ENCODE measurements at regions not wholly inside any gene's neighbourhood (a gene's known extent, or its start where the extent isn't known, plus 50 kb on each side); places are given as distances from the start of the nearest gene placed in this dataset.

- no peak for DNase-seq
Measured at GRCh38 chr13:70884196-70884595, 775.9 kb upstream of the KLHL1 start.

GRCh38 chr13:70874636-70875035 is 766.4 kb upstream of the KLHL1 start:
- no peak for DNase-seq

GRCh38 chr13:70864731-70865130 is 756.5 kb upstream of the KLHL1 start:
- DNase-seq: no peak

GRCh38 chr13:70856711-70857110 is 748.5 kb upstream of the KLHL1 start:
- no peak for DNase-seq

- DNase-seq: no peak
Measured at GRCh38 chr13:70856025-70856424, 747.8 kb upstream of the KLHL1 start.

- no peak for DNase-seq
Measured at GRCh38 chr13:70849222-70849621, 741.0 kb upstream of the KLHL1 start.

GRCh38 chr13:70844391-70845108 is 736.3 kb upstream of the KLHL1 start:
- DNase-seq: no peak

- no peak for DNase-seq
Measured at GRCh38 chr13:70842062-70842644, 733.9 kb upstream of the KLHL1 start.

GRCh38 chr13:70841240-70842061 is 733.2 kb upstream of the KLHL1 start:
- no peak for DNase-seq

- no peak for DNase-seq
Measured at GRCh38 chr13:70835371-70835770, 727.1 kb upstream of the KLHL1 start.

GRCh38 chr13:70829748-70830147 is 721.5 kb upstream of the KLHL1 start:
- no peak for DNase-seq

GRCh38 chr13:70817576-70817975 is 709.3 kb upstream of the KLHL1 start:
- DNase-seq: no peak

GRCh38 chr13:70816853-70817252 is 708.6 kb upstream of the KLHL1 start:
- no peak for DNase-seq

GRCh38 chr13:70814684-70815083 is 706.4 kb upstream of the KLHL1 start:
- no peak for DNase-seq

GRCh38 chr13:70812481-70812880 is 704.2 kb upstream of the KLHL1 start:
- DNase-seq: no peak

GRCh38 chr13:70809588-70809987 is 701.3 kb upstream of the KLHL1 start:
- DNase-seq: no peak

GRCh38 chr13:70798385-70798784 is 690.1 kb upstream of the KLHL1 start:
- no peak for DNase-seq

GRCh38 chr13:70795484-70795883 is 687.2 kb upstream of the KLHL1 start:
- no peak for DNase-seq

- DNase-seq: no peak
Measured at GRCh38 chr13:70792121-70792520, 683.9 kb upstream of the KLHL1 start.

- DNase-seq: no peak
Measured at GRCh38 chr13:70789751-70790150, 681.5 kb upstream of the KLHL1 start.

GRCh38 chr13:70788074-70788473 is 679.8 kb upstream of the KLHL1 start:
- DNase-seq: peak; percentile 16

- no peak for DNase-seq
Measured at GRCh38 chr13:70784207-70784989, 676.1 kb upstream of the KLHL1 start.

- no peak for DNase-seq
Measured at GRCh38 chr13:70769817-70770216, 661.6 kb upstream of the KLHL1 start.
